CD4-positive, alpha-beta T cell (primary cell): ENCODE measurements at regions not wholly inside any gene's neighbourhood (a gene's known extent, or its start where the extent isn't known, plus 50 kb on each side); places are given as distances from the start of the nearest gene placed in this dataset.

Source experiments
- ATAC-seq: fragments of 200-7000 bp; cut with Tn5 transposase; one replicate; pipeline ENCODE4 v1.10.0; 2022; ENCODE audit warnings: mild to moderate bottlenecking; ENCODE audit not compliant: poor library complexity
- CTCF ChIA-PET: fragments of 350-600 bp; sonication (Branson Sonifier 250); formaldehyde crosslinking; loops from one replicate; lab custom pipeline; 2021; ENCODE audit warnings: antibody characterized with exemption, inconsistent platforms; lab: Charles Lee
- POLR2A ChIA-PET: fragments of 350-600 bp; sonication (Branson Sonifier 250); formaldehyde crosslinking; loops from one replicate; lab custom pipeline; 2021; ENCODE audit warnings: antibody characterized with exemption, inconsistent platforms; lab: Charles Lee
- DNase-seq, 14 experiments: peaks; one replicate each; pipeline ENCODE4 v3.0.0-alpha.2; 2013 to 2020; ENCODE audit warnings: mixed read lengths in 2 of 14
- H3K27ac ChIP-seq, 2 donors: one replicate each; pipeline versions ENCODE4 v1.5.1 to v1.7.0; 2013; ENCODE audit warnings: low read length in 2 of 2, low read depth in 1 of 2, mild to moderate bottlenecking in 1 of 2
- H3K27me3 ChIP-seq, 2 experiments: 1 replicate in 1 of 2; 2 replicates in 1 of 2; pipeline versions ENCODE4 v1.6.1 to v1.7.0; 2013; ENCODE audit warnings: low read length in 2 of 2, control low read depth in 1 of 2, mild to moderate bottlenecking in 1 of 2, moderate library complexity in 1 of 2; ENCODE audit not compliant: insufficient read depth in 2 of 2, control insufficient read depth in 1 of 2
- H3K36me3 ChIP-seq: one replicate; pipeline ENCODE4 v1.6.1; 2013; ENCODE audit warnings: low read length, control low read depth; ENCODE audit not compliant: insufficient read depth
- H3K4me1 ChIP-seq: one replicate; pipeline ENCODE4 v1.6.1; 2013; ENCODE audit warnings: low read length, control low read depth; ENCODE audit not compliant: insufficient read depth
- H3K4me3 ChIP-seq: one replicate; pipeline ENCODE4 v1.5.1; 2013; ENCODE audit warnings: mild to moderate bottlenecking, low read length, moderate library complexity
- H3K9me3 ChIP-seq, 2 experiments: 1 replicate in 1 of 2; 2 replicates in 1 of 2; pipeline versions ENCODE4 v1.6.1 to v1.7.0; 2013; ENCODE audit warnings: low read length in 2 of 2, mild to moderate bottlenecking in 2 of 2, control low read depth in 1 of 2, moderate library complexity in 1 of 2; ENCODE audit not compliant: control insufficient read depth in 1 of 2, insufficient read depth in 1 of 2
- H3K27ac Mint-ChIP-seq: one replicate; pipeline ENCODE4 v1.8.0; 2020; ENCODE audit warnings: mixed read lengths
- H3K27me3 Mint-ChIP-seq: one replicate; pipeline ENCODE4 v1.8.0; 2021; ENCODE audit warnings: mixed read lengths
- H3K36me3 Mint-ChIP-seq: one replicate; pipeline ENCODE4 v1.8.0; 2021; ENCODE audit warnings: low read depth, mixed read lengths
- H3K4me1 Mint-ChIP-seq: one replicate; pipeline ENCODE4 v1.8.0; 2021; ENCODE audit warnings: low read depth, mixed read lengths
- H3K4me3 Mint-ChIP-seq: one replicate; pipeline ENCODE4 v1.8.0; 2020; ENCODE audit warnings: mild to moderate bottlenecking, mixed read lengths
- H3K9me3 Mint-ChIP-seq: one replicate; pipeline ENCODE4 v1.8.0; 2020; ENCODE audit warnings: mixed read lengths
- CTCF ChIP-seq: fragments of 200-600 bp; IDR thresholded peaks from one replicate; pipeline ENCODE4 v1.8.0; 2022; ENCODE audit warnings: antibody characterized with exemption, mild to moderate bottlenecking
- intact Hi-C, 2 experiments: fragments of 100-400 bp; cut with DNase I in 1 of 2; cut with micrococcal nuclease in 1 of 2; formaldehyde crosslinking; loops; one replicate each; pipeline versions ENCODE4 v1.15.1 to v1.9.0; 2023 to 2025; cut with DNase I, micrococcal nuclease

DNA sequence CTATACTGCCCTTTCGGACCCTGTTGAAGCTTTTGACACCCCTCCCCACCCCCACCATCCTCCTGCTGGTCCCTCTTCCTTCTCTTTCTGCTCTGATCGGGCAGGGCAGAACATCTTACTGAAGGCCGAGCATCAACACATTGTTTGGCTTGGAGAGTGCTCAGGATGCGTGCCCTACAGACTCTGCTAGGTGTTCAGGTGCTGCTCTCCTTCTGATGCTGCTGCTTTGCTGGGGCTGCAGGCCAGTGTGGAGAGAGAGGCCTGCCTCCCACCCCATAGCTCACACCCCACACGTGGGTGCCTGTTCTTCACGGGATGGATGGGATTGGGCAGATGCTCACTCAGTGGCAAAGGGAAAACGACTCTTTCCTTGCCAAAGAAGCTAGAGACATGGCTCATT is 89.8 kb upstream of the ONECUT1 start:
- Mint-ChIP-seq H3K4me3 (no peak overlapping the region), H3K4me1 (no peaks in the 10 kb centered on the region), H3K27me3 (peaks cover 34% of the 10 kb centered on the region), H3K9me3 (no peaks in the 10 kb centered on the region), H3K27ac (no peak overlapping the region), H3K36me3 (no peaks in the 10 kb centered on the region)
- no peak for ATAC-seq
- no peaks in the 10 kb centered on the region for H3K36me3 ChIP-seq
- peaks cover 0 to 9% of the 10 kb centered on the region in 2 experiments for H3K27me3 ChIP-seq
- DNase-seq = no peak
- no peak overlapping the region for H3K27ac ChIP-seq
- intact Hi-C loops = no loop called here
- POLR2A ChIA-PET = no interaction called here
- no peaks in the 10 kb centered on the region for H3K4me1 ChIP-seq
- peaks cover 0 to 4% of the 10 kb centered on the region in 2 experiments for H3K9me3 ChIP-seq
- no peak overlapping the region for H3K4me3 ChIP-seq
- TF ChIP-seq CTCF = no peak
- CTCF ChIA-PET = no interaction called here

DNA sequence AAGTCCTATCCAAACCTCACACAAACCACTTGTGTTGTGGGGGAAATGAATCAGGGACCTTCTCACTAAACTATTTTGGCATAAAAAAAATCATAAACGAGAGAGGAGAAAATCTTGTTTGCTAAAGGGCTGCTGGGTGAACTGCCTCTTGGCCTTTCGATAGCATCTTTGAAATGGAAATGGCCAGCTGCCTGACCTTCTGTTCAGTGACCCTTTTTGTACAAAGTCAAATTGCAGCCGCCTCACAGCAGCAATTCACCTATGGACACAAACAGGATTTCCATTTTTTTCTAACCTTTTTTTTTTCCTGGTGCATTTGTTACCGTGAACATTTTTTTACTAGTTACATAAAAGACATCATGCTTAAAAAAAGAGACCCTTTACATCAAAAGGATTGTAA is 89.0 kb upstream of the ONECUT1 start:
- Histone ChIP-seq H3K36me3 (no peaks in the 10 kb centered on the region), H3K27me3 (peaks cover 0 to 10% of the 10 kb centered on the region in 2 experiments), H3K4me3 (no peak overlapping the region), H3K27ac (no peak overlapping the region), H3K9me3 (peaks cover 0 to 4% of the 10 kb centered on the region in 2 experiments), H3K4me1 (no peaks in the 10 kb centered on the region)
- Mint-ChIP-seq H3K4me3 (no peak overlapping the region), H3K4me1 (no peaks in the 10 kb centered on the region), H3K27me3 (peaks cover 28% of the 10 kb centered on the region), H3K27ac (no peak overlapping the region), H3K9me3 (no peaks in the 10 kb centered on the region), H3K36me3 (no peaks in the 10 kb centered on the region)
- POLR2A ChIA-PET = no interaction called here
- ATAC-seq (no peak), DNase-seq (no peak)
- CTCF ChIA-PET = no interaction called here
- intact Hi-C loops = no loop called here
- TF ChIP-seq CTCF = no peak

DNA sequence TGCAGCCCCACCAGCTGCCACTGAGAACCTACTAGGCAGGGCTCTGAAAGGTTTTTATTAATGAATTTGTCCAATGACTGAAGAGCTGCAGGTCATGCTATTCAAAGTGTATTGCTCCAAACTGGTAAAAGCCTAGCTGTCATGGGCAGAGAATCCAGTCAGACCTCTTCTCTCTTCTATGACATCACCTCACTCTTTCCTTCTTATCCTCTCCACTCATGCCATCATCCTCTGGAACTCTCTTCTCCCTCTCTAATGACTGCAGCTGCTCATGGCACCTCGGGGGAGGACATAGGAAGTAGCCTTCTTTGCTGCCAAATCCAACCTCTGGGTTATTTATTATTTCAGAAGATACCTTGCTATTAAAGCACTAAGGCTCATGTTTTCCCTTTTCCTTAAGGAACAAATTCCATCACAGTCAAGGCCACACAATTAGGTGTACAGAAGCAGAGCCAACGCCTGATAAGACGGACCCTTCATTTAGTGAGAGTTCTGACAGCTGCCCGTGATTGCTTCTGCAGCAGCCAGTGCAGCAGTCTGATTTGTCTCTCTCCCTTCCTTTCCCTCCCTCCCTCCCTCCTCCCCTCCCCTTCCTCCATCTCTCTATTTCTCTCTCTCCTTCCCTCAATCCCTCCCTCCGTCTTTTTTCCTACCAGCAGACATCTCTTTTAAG is 87.0 kb upstream of the ONECUT1 start:
- Histone ChIP-seq H3K4me3 (no peak overlapping the region), H3K27me3 (peaks cover 0 to 10% of the 10 kb centered on the region in 2 experiments), H3K4me1 (no peaks in the 10 kb centered on the region), H3K9me3 (no peaks in the 10 kb centered on the region), H3K27ac (no peak overlapping the region), H3K36me3 (no peaks in the 10 kb centered on the region)
- no peak overlapping the region for H3K4me3 Mint-ChIP-seq
- no peaks in the 10 kb centered on the region for H3K9me3 Mint-ChIP-seq
- peaks cover 28% of the 10 kb centered on the region for H3K27me3 Mint-ChIP-seq
- no peak overlapping the region for H3K27ac Mint-ChIP-seq
- DNase-seq (no peak), ATAC-seq (no peak)
- POLR2A ChIA-PET = no interaction called here
- CTCF ChIA-PET = no interaction called here
- intact Hi-C loops = no loop called here
- no peak for TF ChIP-seq CTCF
- H3K36me3 Mint-ChIP-seq = no peaks in the 10 kb centered on the region
- H3K4me1 Mint-ChIP-seq = no peaks in the 10 kb centered on the region
